Nephron (organoid): ENCODE measurements at regions not wholly inside any gene's neighbourhood (a gene's known extent, or its start where the extent isn't known, plus 50 kb on each side); places are given as distances from the start of the nearest gene placed in this dataset.

Source experiments
- H3K27ac Mint-ChIP-seq, 3 experiments: 2 replicates each; pipeline ENCODE4 v1.8.0; 2020; ENCODE audit warnings: mixed read lengths in 3 of 3, mild to moderate bottlenecking in 2 of 3, moderate library complexity in 1 of 3
- H3K27me3 Mint-ChIP-seq: 2 replicates; pipeline ENCODE4 v1.8.0; 2021; ENCODE audit warnings: low read depth, mild to moderate bottlenecking, moderate library complexity, mixed read lengths
- H3K36me3 Mint-ChIP-seq: 2 replicates; pipeline ENCODE4 v1.8.0; 2020; ENCODE audit warnings: low read depth, mixed read lengths
- H3K4me1 Mint-ChIP-seq: 2 replicates; pipeline ENCODE4 v1.8.0; 2020; ENCODE audit warnings: mixed read lengths
- H3K4me3 Mint-ChIP-seq, 3 experiments: 2 replicates each; pipeline ENCODE4 v1.8.0; 2020; ENCODE audit warnings: mild to moderate bottlenecking in 3 of 3, mixed read lengths in 3 of 3, moderate library complexity in 2 of 3
- H3K9me3 Mint-ChIP-seq: 2 replicates; pipeline ENCODE4 v1.8.0; 2020; ENCODE audit warnings: mixed read lengths
- CTCF ChIP-seq, 3 experiments: fragments of 200-600 bp; sonication (generic); IDR thresholded peaks; one replicate each; pipeline ENCODE4 v1.5.0; 2021; ENCODE audit warnings: antibody characterized with exemption in 3 of 3; ENCODE audit not compliant: unreplicated experiment in 3 of 3

- no peak for TF ChIP-seq CTCF (IDR thresholded peaks at IDR 0.05; ENCODE audit: unreplicated experiment in 3 of 3)
- Mint-ChIP-seq H3K36me3 (no peaks in the 10 kb centered on the region), H3K4me3 (no peak overlapping the region), H3K27me3 (peaks cover 12% of the 10 kb centered on the region), H3K27ac (no peak overlapping the region), H3K9me3 (no peaks in the 10 kb centered on the region), H3K4me1 (peaks cover 21% of the 10 kb centered on the region)
These were observed 852.6 kb upstream of the SALL3 start for GRCh38 chr18:78127041-78127440.

- Mint-ChIP-seq H3K27ac (no peak overlapping the region), H3K4me1 (peaks cover 21% of the 10 kb centered on the region), H3K9me3 (no peaks in the 10 kb centered on the region), H3K27me3 (peaks cover 16% of the 10 kb centered on the region), H3K4me3 (no peak overlapping the region), H3K36me3 (no peaks in the 10 kb centered on the region)
- no peak for TF ChIP-seq CTCF (IDR thresholded peaks at IDR 0.05; ENCODE audit: unreplicated experiment in 3 of 3)
These were observed 851.6 kb upstream of the SALL3 start for GRCh38 chr18:78128004-78128403.

- Mint-ChIP-seq H3K9me3 (no peaks in the 10 kb centered on the region), H3K27ac (no peak overlapping the region), H3K27me3 (peaks cover 16% of the 10 kb centered on the region), H3K4me1 (peaks cover 21% of the 10 kb centered on the region), H3K4me3 (no peak overlapping the region), H3K36me3 (no peaks in the 10 kb centered on the region)
- no peak for TF ChIP-seq CTCF (IDR thresholded peaks at IDR 0.05; ENCODE audit: unreplicated experiment in 3 of 3)
These were observed 850.4 kb upstream of the SALL3 start for GRCh38 chr18:78129260-78129659.

GRCh38 chr18:78130232-78131195, 849.1 kb upstream of the SALL3 start:
- no peak overlapping the region for H3K4me3 Mint-ChIP-seq
- TF ChIP-seq CTCF (IDR thresholded peaks at IDR 0.05; ENCODE audit: unreplicated experiment in 3 of 3): no peak
- H3K9me3 Mint-ChIP-seq: no peaks in the 10 kb centered on the region
- peaks cover 11% of the 10 kb centered on the region for H3K27me3 Mint-ChIP-seq
- H3K27ac Mint-ChIP-seq: no peak overlapping the region
- peaks cover 16% of the 10 kb centered on the region for H3K4me1 Mint-ChIP-seq
- H3K36me3 Mint-ChIP-seq: no peaks in the 10 kb centered on the region

- Mint-ChIP-seq H3K9me3 (no peaks in the 10 kb centered on the region), H3K27ac (no peak overlapping the region), H3K4me1 (peaks cover 7% of the 10 kb centered on the region), H3K27me3 (peaks cover 8% of the 10 kb centered on the region), H3K4me3 (no peak overlapping the region), H3K36me3 (no peaks in the 10 kb centered on the region)
- TF ChIP-seq CTCF (IDR thresholded peaks at IDR 0.05; ENCODE audit: unreplicated experiment in 3 of 3): no peak
These were observed 845.9 kb upstream of the SALL3 start for GRCh38 chr18:78133729-78134128.

- Mint-ChIP-seq H3K36me3 (no peaks in the 10 kb centered on the region), H3K9me3 (no peaks in the 10 kb centered on the region), H3K4me1 (no peaks in the 10 kb centered on the region), H3K4me3 (no peak overlapping the region), H3K27ac (no peak overlapping the region), H3K27me3 (peaks cover 18% of the 10 kb centered on the region)
- no peak for TF ChIP-seq CTCF (IDR thresholded peaks at IDR 0.05; ENCODE audit: unreplicated experiment in 3 of 3)
These were observed 842.6 kb upstream of the SALL3 start for GRCh38 chr18:78136986-78137385.
